Mesothelial cell of epicardium (in vitro differentiated cells): ENCODE measurements at regions not wholly inside any gene's neighbourhood (a gene's known extent, or its start where the extent isn't known, plus 50 kb on each side); places are given as distances from the start of the nearest gene placed in this dataset.
A peak's percentile ranks its signal among the peaks of the same experiment; 100 is the strongest.

Experiments used
- DNase-seq, 2 experiments: peaks; one replicate each; pipeline ENCODE4 v3.0.0; 2021; ENCODE audit warnings: low spot score in 2 of 2; ENCODE audit not compliant: unreplicated experiment in 2 of 2
- H3K27ac Mint-ChIP-seq: 2 replicates; pipeline ENCODE4 v1.8.0; 2021; ENCODE audit warnings: mixed read lengths
- H3K27me3 Mint-ChIP-seq: 2 replicates; pipeline ENCODE4 v1.8.0; 2021; ENCODE audit warnings: low read depth, mixed read lengths
- H3K36me3 Mint-ChIP-seq: 2 replicates; pipeline ENCODE4 v1.8.0; 2021; ENCODE audit warnings: mixed read lengths
- H3K4me1 Mint-ChIP-seq: 2 replicates; pipeline ENCODE4 v1.8.0; 2021; ENCODE audit warnings: mixed read lengths
- H3K4me3 Mint-ChIP-seq: 2 replicates; pipeline ENCODE4 v1.8.0; 2021; ENCODE audit warnings: mild to moderate bottlenecking, moderate library complexity, mixed read lengths
- H3K9me3 Mint-ChIP-seq: 2 replicates; pipeline ENCODE4 v1.8.0; 2021; ENCODE audit warnings: mixed read lengths
- CTCF ChIP-seq: fragments of 200-600 bp; sonication (generic); IDR thresholded peaks from one replicate; pipeline ENCODE4 v1.5.0; 2021; ENCODE audit warnings: antibody characterized with exemption; ENCODE audit not compliant: unreplicated experiment

GRCh38 chr4:27278615-27279375 lies 418.2 kb downstream of the STIM2 start:
- H3K27me3 Mint-ChIP-seq: peaks cover 20% of the 10 kb centered on the region
- no peak for TF ChIP-seq CTCF
- no peaks in the 10 kb centered on the region for H3K9me3 Mint-ChIP-seq
- no peaks in the 10 kb centered on the region for H3K4me1 Mint-ChIP-seq
- no peak overlapping the region for H3K27ac Mint-ChIP-seq
- peak; percentile 39 to 68 for DNase-seq
- H3K4me3 Mint-ChIP-seq: no peak overlapping the region
- no peaks in the 10 kb centered on the region for H3K36me3 Mint-ChIP-seq

- no peak for TF ChIP-seq CTCF
- peaks cover 20% of the 10 kb centered on the region for H3K27me3 Mint-ChIP-seq
- H3K27ac Mint-ChIP-seq: no peak overlapping the region
- H3K36me3 Mint-ChIP-seq: no peaks in the 10 kb centered on the region
- H3K4me3 Mint-ChIP-seq: no peak overlapping the region
- H3K4me1 Mint-ChIP-seq: no peaks in the 10 kb centered on the region
- DNase-seq: no peak
- H3K9me3 Mint-ChIP-seq: no peaks in the 10 kb centered on the region
Measured at GRCh38 chr4:27288496-27288895, 427.9 kb downstream of the STIM2 start.

GRCh38 chr4:27289704-27290103 lies 429.1 kb downstream of the STIM2 start:
- no peak overlapping the region for H3K4me3 Mint-ChIP-seq
- no peaks in the 10 kb centered on the region for H3K4me1 Mint-ChIP-seq
- H3K36me3 Mint-ChIP-seq: no peaks in the 10 kb centered on the region
- H3K9me3 Mint-ChIP-seq: no peaks in the 10 kb centered on the region
- DNase-seq: no peak
- H3K27ac Mint-ChIP-seq: no peak overlapping the region
- TF ChIP-seq CTCF: no peak
- peaks cover 23% of the 10 kb centered on the region for H3K27me3 Mint-ChIP-seq

- Mint-ChIP-seq H3K9me3 (no peaks in the 10 kb centered on the region), H3K4me1 (no peaks in the 10 kb centered on the region), H3K4me3 (no peak overlapping the region), H3K36me3 (no peaks in the 10 kb centered on the region), H3K27me3 (peaks cover 32% of the 10 kb centered on the region), H3K27ac (no peak overlapping the region)
- TF ChIP-seq CTCF: no peak
- no peak for DNase-seq
Measured at GRCh38 chr4:27293831-27294230, 433.2 kb downstream of the STIM2 start.

GRCh38 chr4:27304751-27305150 lies 444.1 kb downstream of the STIM2 start:
- no peak overlapping the region for H3K4me3 Mint-ChIP-seq
- peaks cover 17% of the 10 kb centered on the region for H3K9me3 Mint-ChIP-seq
- H3K36me3 Mint-ChIP-seq: no peaks in the 10 kb centered on the region
- DNase-seq: no peak
- H3K27me3 Mint-ChIP-seq: peaks cover 9% of the 10 kb centered on the region
- TF ChIP-seq CTCF: no peak
- no peak overlapping the region for H3K27ac Mint-ChIP-seq
- no peaks in the 10 kb centered on the region for H3K4me1 Mint-ChIP-seq
